SKM-1 (cell line): ENCODE measurements at regions not wholly inside any gene's neighbourhood (a gene's known extent, or its start where the extent isn't known, plus 50 kb on each side); places are given as distances from the start of the nearest gene placed in this dataset.
"Not testable (repeated sequence)": the region's sequence is repeated elsewhere in the genome, so short reads cannot be mapped to it uniquely, and the experiment has no call there.

Experiments
- DNase-seq: peaks from one replicate; lab custom pipeline; 2025; ENCODE audit not compliant: unreplicated experiment; lab: John Stamatoyannopoulos, UW

DNA sequence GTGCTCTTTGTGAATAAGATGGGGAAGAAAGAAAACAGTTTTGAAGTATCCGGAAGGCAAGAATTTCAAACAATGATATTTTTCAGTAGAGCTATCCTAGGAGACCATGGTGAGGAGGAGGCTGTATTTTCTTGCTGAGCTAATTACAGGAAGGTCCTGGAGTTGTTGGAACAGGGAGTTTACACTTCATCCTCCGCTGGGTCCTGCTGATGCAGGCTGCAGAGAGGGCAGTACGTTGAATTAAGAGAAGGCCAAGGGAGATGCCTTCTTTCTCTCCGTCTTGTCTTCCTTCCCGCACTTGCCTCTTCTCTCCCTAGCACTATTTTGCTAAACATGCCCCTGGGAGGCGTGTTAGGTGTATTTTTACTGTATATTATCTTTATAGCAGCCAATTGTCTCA lies 60.0 kb upstream of the EDAR start:
- DNase-seq: no peak

DNA sequence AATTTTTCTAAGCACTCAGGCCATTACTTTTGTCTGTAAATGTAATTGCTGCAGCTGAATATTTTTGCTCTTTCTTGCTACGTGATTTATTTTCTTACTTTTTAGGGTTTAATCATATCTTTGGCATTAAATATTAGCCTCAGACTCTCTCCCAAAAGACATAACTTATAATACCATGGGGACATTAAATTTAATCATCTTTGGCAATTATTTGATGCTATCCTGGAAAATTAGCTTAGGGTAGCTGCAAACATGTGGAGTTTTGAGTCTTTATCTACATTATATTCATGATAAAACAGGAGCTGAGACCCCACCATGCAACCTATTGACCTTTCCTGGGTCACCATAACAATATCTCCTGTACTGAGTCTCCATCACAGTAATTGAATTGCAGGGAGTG lies 59.1 kb upstream of the EDAR start:
- DNase-seq: no peak

DNA sequence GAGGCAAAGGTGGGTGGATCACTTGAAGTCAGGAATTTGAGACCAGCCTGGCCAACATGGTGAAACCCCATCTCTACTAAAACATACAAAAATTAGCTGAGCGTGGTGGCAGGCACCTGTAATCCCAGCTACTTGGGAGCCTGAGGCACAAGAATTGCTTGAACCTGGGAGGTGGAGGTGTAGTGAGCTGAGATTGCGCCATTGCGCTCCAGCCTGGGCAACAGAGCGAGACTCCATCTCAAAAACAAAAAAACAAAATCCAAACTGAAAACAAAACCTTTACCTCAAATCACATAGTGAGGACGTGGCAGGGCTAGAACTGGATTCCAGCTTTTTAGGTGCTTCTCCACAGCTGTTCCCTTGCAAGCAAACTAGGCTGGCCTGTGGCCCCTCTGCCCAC lies 58.5 kb upstream of the EDAR start:
- DNase-seq: not testable (repeated sequence)

DNA sequence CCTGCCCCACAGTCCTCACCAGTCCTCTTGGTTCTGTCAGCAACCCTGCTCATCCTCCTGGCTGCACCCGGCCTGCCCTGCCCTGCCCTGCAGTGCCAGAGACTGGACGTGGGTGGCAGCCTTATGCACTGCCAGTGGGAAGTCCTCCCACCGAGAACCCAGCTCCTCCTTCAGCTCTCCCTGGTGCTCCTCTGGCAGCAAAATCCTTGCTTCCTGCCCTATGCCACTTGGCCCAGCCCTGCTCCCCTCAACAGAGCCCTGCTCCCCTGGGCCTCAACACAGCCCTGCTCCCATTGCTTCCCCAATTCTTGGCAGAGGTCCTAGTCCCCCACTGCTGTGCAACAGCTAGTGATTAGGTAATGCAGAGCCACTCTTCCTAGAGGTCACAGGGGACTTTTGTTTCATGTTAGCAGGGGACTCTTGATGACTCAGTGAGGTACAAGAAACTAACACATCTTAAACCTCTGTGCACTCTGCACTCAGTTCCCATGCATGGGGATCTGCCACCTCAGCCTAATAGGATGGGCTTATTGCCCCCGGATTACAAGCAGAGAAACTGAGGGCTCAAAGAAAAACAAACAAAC lies 58.0 kb upstream of the EDAR start:
- DNase-seq: peak; percentile 74

DNA sequence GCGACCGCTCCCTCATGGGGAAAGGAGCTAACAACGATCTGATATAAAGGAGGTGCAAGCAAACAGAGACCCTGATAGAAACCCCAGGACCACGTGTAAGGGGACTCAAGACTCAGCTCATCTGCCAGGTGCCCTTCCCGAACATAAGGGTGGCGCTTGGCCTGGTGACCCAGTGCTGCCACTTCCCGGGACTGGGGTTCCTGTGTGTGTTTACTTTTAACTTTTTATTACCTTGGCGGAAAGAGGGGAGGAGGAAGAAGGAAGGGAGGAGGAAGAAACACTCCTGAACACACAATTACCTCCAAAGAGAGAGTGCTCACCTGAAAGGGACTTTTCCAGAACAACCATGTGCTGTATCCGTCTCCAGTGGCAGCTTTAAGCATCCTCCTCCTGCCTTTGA lies 56.5 kb upstream of the EDAR start:
- no peak for DNase-seq

DNA sequence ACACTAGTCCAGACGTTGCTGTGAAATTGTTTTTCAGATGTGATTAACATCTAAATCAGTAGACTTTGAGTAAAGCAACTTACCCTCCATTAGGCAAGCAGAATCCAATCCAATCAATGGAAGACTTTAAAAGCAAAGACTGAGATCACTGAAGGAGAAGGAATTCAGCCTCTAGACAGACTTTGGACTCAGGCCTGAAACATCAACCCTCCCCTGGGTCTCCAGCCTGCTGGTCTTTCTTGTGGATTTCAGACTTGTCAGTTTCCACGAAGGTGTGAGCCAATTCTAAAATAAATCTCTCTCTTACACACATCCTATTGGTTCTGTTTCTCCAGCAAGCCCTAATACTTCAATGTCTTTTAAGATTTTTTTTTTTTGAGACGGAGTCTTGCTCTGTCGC lies 50.0 kb upstream of the EDAR start:
- DNase-seq: no peak
